Ishikawa (cell line): ENCODE measurements at regions not wholly inside any gene's neighbourhood (a gene's known extent, or its start where the extent isn't known, plus 50 kb on each side); places are given as distances from the start of the nearest gene placed in this dataset.

Experiments
- CEBPB ChIP-seq: IDR thresholded peaks from 2 replicates; pipeline ENCODE4 v1.6.1; 2012
- CREB1 ChIP-seq: IDR thresholded peaks from 2 replicates; pipeline ENCODE4 v1.6.1; 2012; ENCODE audit warnings: low read depth
- EGR1 ChIP-seq: IDR thresholded peaks from 2 replicates; pipeline ENCODE4 v1.6.1; 2012
- EP300 ChIP-seq: IDR thresholded peaks from 2 replicates; pipeline ENCODE4 v1.6.1; 2012; ENCODE audit warnings: borderline replicate concordance
- FOXM1 ChIP-seq: IDR thresholded peaks from 2 replicates; pipeline ENCODE4 v1.6.1; 2012; ENCODE audit warnings: low read depth, borderline replicate concordance
- NFIC ChIP-seq: IDR thresholded peaks from 2 replicates; pipeline ENCODE4 v1.6.1; 2012
- RAD21 ChIP-seq: IDR thresholded peaks from 2 replicates; pipeline ENCODE4 v1.6.1; 2012; ENCODE audit warnings: low read depth
- REST ChIP-seq: IDR thresholded peaks from 2 replicates; pipeline ENCODE4 v1.6.1; 2012; ENCODE audit warnings: low read depth, mild to moderate bottlenecking
- TAF1 ChIP-seq: IDR thresholded peaks from 2 replicates; pipeline ENCODE4 v1.6.1; 2012; ENCODE audit warnings: low read depth, mild to moderate bottlenecking
- TCF12 ChIP-seq: IDR thresholded peaks from 2 replicates; pipeline ENCODE4 v1.6.1; 2012; ENCODE audit warnings: low read depth
- TEAD4 ChIP-seq: IDR thresholded peaks from 2 replicates; pipeline ENCODE4 v1.6.1; 2012
- USF1 ChIP-seq: IDR thresholded peaks from 2 replicates; pipeline ENCODE4 v1.6.1; 2012
- YY1 ChIP-seq: IDR thresholded peaks from 2 replicates; pipeline ENCODE4 v1.6.1; 2012; ENCODE audit warnings: low read depth
- ZBTB7A ChIP-seq: IDR thresholded peaks from 2 replicates; pipeline ENCODE4 v1.6.1; 2012; ENCODE audit warnings: low read depth
- TF ChIP-seq, protein P1 (sequence below): IDR thresholded peaks from 2 replicates; pipeline ENCODE4 v1.6.1; 2012

- TF ChIP-seq TAF1 = no peak
- no peak for TF ChIP-seq CREB1
- no peak for TF ChIP-seq USF1
Observed at GRCh38 chr2:142557391-142557790, 320.1 kb upstream of the KYNU start.

DNA sequence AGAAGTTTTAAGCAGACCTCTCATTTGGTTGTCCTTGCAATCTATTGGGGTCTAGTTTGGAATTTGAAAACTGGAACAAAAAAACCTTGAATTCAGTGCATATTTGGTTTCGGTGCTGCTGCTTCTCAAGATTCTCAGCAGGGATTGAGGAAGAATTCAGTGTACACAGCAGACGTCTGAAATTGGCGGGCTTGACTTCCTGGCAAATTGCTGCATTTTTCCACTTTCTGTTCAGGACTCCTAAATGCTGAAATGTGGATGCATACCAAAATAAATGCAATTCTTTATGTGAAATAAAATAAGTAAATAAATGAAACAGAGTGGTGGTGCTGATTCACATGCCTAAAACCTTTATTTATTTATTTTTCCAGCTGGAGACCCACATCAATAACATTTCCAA is 332.4 kb upstream of the KYNU start:
- no peak for TF ChIP-seq FOXM1
- TF ChIP-seq ZBTB7A = no peak
- no peak for TF ChIP-seq RAD21
- TF ChIP-seq TCF12 = no peak
- no peak for TF ChIP-seq TEAD4
- no peak for TF ChIP-seq EP300
- TF ChIP-seq, protein P1, sequence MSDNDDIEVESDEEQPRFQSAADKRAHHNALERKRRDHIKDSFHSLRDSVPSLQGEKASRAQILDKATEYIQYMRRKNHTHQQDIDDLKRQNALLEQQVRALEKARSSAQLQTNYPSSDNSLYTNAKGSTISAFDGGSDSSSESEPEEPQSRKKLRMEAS = no peak
- TF ChIP-seq REST = no peak
- TF ChIP-seq USF1 = no peak

DNA sequence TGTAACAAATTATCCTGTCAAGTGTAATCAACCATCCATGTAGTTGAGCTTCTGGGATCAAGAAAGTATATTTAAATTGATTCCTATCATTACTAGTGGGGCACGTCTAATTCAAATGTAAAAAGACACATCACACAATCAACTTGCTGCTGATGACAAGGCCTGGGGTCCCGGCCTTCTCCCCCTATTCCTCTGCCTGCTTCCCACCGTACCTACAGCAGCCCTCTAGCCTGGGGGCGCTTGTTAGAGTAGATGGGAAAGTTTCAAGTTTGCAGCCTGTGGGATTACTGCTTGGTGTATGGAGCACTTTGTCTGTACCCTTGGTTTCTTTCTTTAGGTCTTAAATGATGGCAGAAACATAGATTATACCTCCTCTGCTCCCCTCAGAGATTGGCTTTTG is 333.3 kb upstream of the KYNU start:
- TF ChIP-seq TAF1 (no peak), REST (no peak), USF1 (no peak), EGR1 (no peak), TEAD4 (no peak), EP300 (no peak), RAD21 (no peak), TCF12 (no peak), ZBTB7A (no peak), CREB1 (no peak), FOXM1 (no peak), YY1 (no peak), CEBPB (no peak), NFIC (no peak)
- TF ChIP-seq, protein P1 = no peak

DNA sequence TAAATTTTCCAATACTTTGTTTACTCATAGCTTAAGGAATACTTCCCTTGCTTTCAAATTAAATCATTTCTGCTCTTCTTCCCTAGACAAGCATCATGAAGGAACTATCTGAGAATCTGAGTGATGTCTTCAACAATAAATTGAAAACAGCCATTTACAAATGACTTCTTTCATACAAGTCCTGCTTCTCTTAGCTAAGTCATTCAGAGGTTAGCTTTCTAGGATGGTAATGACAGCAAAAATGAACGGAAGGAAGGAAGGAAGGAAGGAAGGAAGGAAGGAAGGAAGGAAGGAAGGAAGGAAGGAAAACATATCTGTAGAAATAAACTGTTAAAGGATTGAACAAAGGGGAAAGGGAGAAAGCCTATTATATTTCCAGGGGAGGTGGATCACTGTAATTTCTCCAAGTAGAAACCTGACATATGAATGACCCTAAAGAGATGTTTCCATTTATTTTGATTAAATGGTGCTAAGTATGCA is 335.0 kb upstream of the KYNU start:
- TF ChIP-seq REST (no peak), FOXM1 (no peak), TCF12 (no peak), YY1 (no peak), CEBPB (no peak), TEAD4 (no peak), USF1 (no peak), EGR1 (no peak), CREB1 (no peak), TAF1 (no peak), ZBTB7A (no peak), RAD21 (no peak), NFIC (no peak), EP300 (no peak)
- TF ChIP-seq, protein P1 = no peak
